ENCODE measurements at regions not wholly inside any gene's neighbourhood (a gene's known extent, or its start where the extent isn't known, plus 50 kb on each side); places are given as distances from the start of the nearest gene placed in this dataset.

- Histone ChIP-seq H3K79me2 (ENCODE audit: control insufficient read depth, insufficient read depth, low read length) (no peaks in the 10 kb centered on the region), H3K4me1 (ENCODE audit: control insufficient read depth, extremely low read depth, insufficient read depth, low read length) (peaks cover 19% of the 10 kb centered on the region), H3K36me3 (ENCODE audit: control insufficient read depth in 2 of 2, extremely low read depth in 1 of 2, insufficient read depth in 2 of 2, low read length in 2 of 2) (no peaks in the 10 kb centered on the region), H4K20me1 (replicated peaks; ENCODE audit: control insufficient read depth, extremely low read depth, insufficient read depth, low read length) (no peaks in the 10 kb centered on the region), H3K9ac (replicated peaks; ENCODE audit: extremely low read depth, insufficient read depth, low read length) (no peak overlapping the region), H3K4me3 (replicated peaks in 1 of 3; ENCODE audit: insufficient read depth in 1 of 3, low read depth in 1 of 3, low read length in 3 of 3) (no peak overlapping the region), H3K4me2 (ENCODE audit: insufficient read depth, low read length) (peak overlapping the region; percentile 6), H3K9me3 (replicated peaks; ENCODE audit: control insufficient read depth, insufficient read depth, low read length) (no peaks in the 10 kb centered on the region), H3K27ac (ENCODE audit: insufficient read depth, low read depth, low read length) (no peak overlapping the region), H2AFZ (ENCODE audit: low read depth, low read length) (no peak overlapping the region), H3K9me1 (replicated peaks; ENCODE audit: control insufficient read depth, extremely low read depth, insufficient read depth, low read length) (no peaks in the 10 kb centered on the region), H3K27me3 (ENCODE audit: control insufficient read depth in 2 of 2, insufficient read depth in 2 of 2, low read length in 2 of 2) (no peaks in the 10 kb centered on the region)
- TF ChIP-seq CTCF (IDR thresholded peaks at IDR 0.05; ENCODE audit: extremely low read depth in 1 of 2, insufficient read depth in 1 of 2, low read depth in 1 of 2, low read length in 2 of 2) (no peak), MYC (IDR thresholded peaks at IDR 0.05; ENCODE audit: low read depth, low read length) (no peak), EZH2 (IDR thresholded peaks at IDR 0.05; ENCODE audit: borderline replicate concordance, low read depth, low read length, severe bottlenecking) (no peak), FOS (IDR thresholded peaks at IDR 0.05; ENCODE audit: borderline replicate concordance, insufficient read depth, low read length) (no peak), MAX (IDR thresholded peaks at IDR 0.05; ENCODE audit: insufficient read depth, insufficient read length) (no peak), JUN (IDR thresholded peaks at IDR 0.05; ENCODE audit: borderline replicate concordance, insufficient read depth, insufficient read length, low read depth) (no peak), POLR2A (IDR thresholded peaks at IDR 0.05; ENCODE audit: low read depth, low read length) (no peak), POLR2AphosphoS5 (IDR thresholded peaks at IDR 0.05; ENCODE audit: insufficient read depth, low read depth, low read length) (no peak), GATA2 (IDR thresholded peaks at IDR 0.05; ENCODE audit: insufficient read depth, insufficient read length, low read depth, low read length) (no peak)
- POLR2A ChIA-PET, result no interaction called here
- BruUV-seq (replicated peaks), result no TSS peak
- dilution Hi-C loops (cut with MboI; ENCODE audit: extremely low pct_ligation_motif_present, low sequenced_read_pairs), result no loop called here
- CTCF ChIA-PET, result interaction anchor here (2.3 kb wide), 1 partner anchor 9 kb away, joined by 8 read pairs; no protein-coding TSS in a partner anchor
- DNase-seq (ENCODE audit: low read depth, low spot score) (peak; percentile 41), FAIRE-seq (no peak)
- intact Hi-C loops (cut with micrococcal nuclease), result no loop called here
Measured at GRCh38 chr6:9484091-9484490, 930.8 kb downstream of the TFAP2A start.
